ENCODE measurements at regions not wholly inside any gene's neighbourhood (a gene's known extent, or its start where the extent isn't known, plus 50 kb on each side); places are given as distances from the start of the nearest gene placed in this dataset.

- in situ Hi-C loops (cut with HindIII; ENCODE audit: low sequenced_read_pairs), result no loop called here
Measured at GRCh38 chr15:70180186-70180875, 82.6 kb upstream of the TLE3 start.

GRCh38 chr15:70179309-70179892 is 81.7 kb upstream of the TLE3 start:
- in situ Hi-C loops (cut with HindIII; ENCODE audit: low sequenced_read_pairs), result loop anchor here (5.0 kb wide), 1 partner anchor 33 kb away; no protein-coding TSS in a partner anchor

GRCh38 chr15:70178335-70179084 is 80.8 kb upstream of the TLE3 start:
- in situ Hi-C loops (cut with HindIII; ENCODE audit: low sequenced_read_pairs), result loop anchor here (5.0 kb wide), 1 partner anchor 34 kb away; no protein-coding TSS in a partner anchor

GRCh38 chr15:70172566-70173225 is 75.0 kb upstream of the TLE3 start:
- in situ Hi-C loops (cut with HindIII; ENCODE audit: low sequenced_read_pairs), result no loop called here

- in situ Hi-C loops (cut with HindIII; ENCODE audit: low sequenced_read_pairs), result no loop called here
Measured at GRCh38 chr15:70172124-70172523, 74.4 kb upstream of the TLE3 start.

- in situ Hi-C loops (cut with HindIII; ENCODE audit: low sequenced_read_pairs), result no loop called here
Measured at GRCh38 chr15:70171256-70171886, 73.7 kb upstream of the TLE3 start.

GRCh38 chr15:70170096-70170699 is 72.5 kb upstream of the TLE3 start:
- in situ Hi-C loops (cut with HindIII; ENCODE audit: low sequenced_read_pairs), result no loop called here

- in situ Hi-C loops (cut with HindIII; ENCODE audit: low sequenced_read_pairs), result no loop called here
Measured at GRCh38 chr15:70169147-70169546, 71.4 kb upstream of the TLE3 start.

- in situ Hi-C loops (cut with HindIII; ENCODE audit: low sequenced_read_pairs), result no loop called here
Measured at GRCh38 chr15:70167155-70167554, 69.4 kb upstream of the TLE3 start.

- in situ Hi-C loops (cut with HindIII; ENCODE audit: low sequenced_read_pairs), result no loop called here
Measured at GRCh38 chr15:70166506-70167087, 68.9 kb upstream of the TLE3 start.

- in situ Hi-C loops (cut with HindIII; ENCODE audit: low sequenced_read_pairs), result no loop called here
Measured at GRCh38 chr15:70165716-70166284, 68.1 kb upstream of the TLE3 start.

- in situ Hi-C loops (cut with HindIII; ENCODE audit: low sequenced_read_pairs), result no loop called here
Measured at GRCh38 chr15:70164910-70165715, 67.4 kb upstream of the TLE3 start.

- in situ Hi-C loops (cut with HindIII; ENCODE audit: low sequenced_read_pairs), result no loop called here
Measured at GRCh38 chr15:70164156-70164900, 66.6 kb upstream of the TLE3 start.

- in situ Hi-C loops (cut with HindIII; ENCODE audit: low sequenced_read_pairs), result no loop called here
Measured at GRCh38 chr15:70160803-70161565, 63.3 kb upstream of the TLE3 start.

- in situ Hi-C loops (cut with HindIII; ENCODE audit: low sequenced_read_pairs), result no loop called here
Measured at GRCh38 chr15:70160267-70160666, 62.5 kb upstream of the TLE3 start.

GRCh38 chr15:70159713-70160009 is 61.9 kb upstream of the TLE3 start:
- in situ Hi-C loops (cut with HindIII; ENCODE audit: low sequenced_read_pairs), result no loop called here

- in situ Hi-C loops (cut with HindIII; ENCODE audit: low sequenced_read_pairs), result no loop called here
Measured at GRCh38 chr15:70159001-70159712, 61.4 kb upstream of the TLE3 start.

All from DLD1 (cell line).